ENCODE measurements at regions not wholly inside any gene's neighbourhood (a gene's known extent, or its start where the extent isn't known, plus 50 kb on each side); places are given as distances from the start of the nearest gene placed in this dataset.

DNA sequence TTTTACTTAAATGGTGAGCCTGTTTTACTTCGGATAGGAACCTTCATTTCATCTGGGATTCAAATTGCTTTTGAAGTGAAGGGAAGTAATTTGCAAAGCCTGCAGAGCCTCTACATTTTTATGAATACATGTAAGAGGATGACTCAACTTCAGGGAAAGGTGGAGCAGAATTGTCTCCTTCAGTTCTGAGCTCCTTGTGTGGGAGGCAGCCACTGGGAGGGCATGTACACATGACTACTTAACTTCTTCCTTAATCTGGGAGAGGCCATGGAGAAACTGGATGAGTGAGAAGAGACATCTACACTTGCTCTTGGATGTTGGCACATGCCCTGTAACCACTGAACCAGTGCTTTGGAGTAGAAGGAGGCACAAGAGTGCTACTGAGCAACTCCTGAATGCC lies 145.1 kb upstream of the NRSN1 start:
- TF ChIP-seq, protein P1, sequence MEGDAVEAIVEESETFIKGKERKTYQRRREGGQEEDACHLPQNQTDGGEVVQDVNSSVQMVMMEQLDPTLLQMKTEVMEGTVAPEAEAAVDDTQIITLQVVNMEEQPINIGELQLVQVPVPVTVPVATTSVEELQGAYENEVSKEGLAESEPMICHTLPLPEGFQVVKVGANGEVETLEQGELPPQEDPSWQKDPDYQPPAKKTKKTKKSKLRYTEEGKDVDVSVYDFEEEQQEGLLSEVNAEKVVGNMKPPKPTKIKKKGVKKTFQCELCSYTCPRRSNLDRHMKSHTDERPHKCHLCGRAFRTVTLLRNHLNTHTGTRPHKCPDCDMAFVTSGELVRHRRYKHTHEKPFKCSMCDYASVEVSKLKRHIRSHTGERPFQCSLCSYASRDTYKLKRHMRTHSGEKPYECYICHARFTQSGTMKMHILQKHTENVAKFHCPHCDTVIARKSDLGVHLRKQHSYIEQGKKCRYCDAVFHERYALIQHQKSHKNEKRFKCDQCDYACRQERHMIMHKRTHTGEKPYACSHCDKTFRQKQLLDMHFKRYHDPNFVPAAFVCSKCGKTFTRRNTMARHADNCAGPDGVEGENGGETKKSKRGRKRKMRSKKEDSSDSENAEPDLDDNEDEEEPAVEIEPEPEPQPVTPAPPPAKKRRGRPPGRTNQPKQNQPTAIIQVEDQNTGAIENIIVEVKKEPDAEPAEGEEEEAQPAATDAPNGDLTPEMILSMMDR (IDR thresholded peaks at IDR 0.05; ENCODE audit: low read length): no peak
- no peak for TF ChIP-seq EZH2 (IDR thresholded peaks at IDR 0.05; ENCODE audit: borderline replicate concordance, low read length)

Data from OCI-LY1 (cell line).